HEK293T (cell line): ENCODE measurements at regions not wholly inside any gene's neighbourhood (a gene's known extent, or its start where the extent isn't known, plus 50 kb on each side); places are given as distances from the start of the nearest gene placed in this dataset.

Experiments used
- CTCF ChIA-PET: fragments of 350-600 bp; formaldehyde crosslinking; extraction: SDS; loops from one replicate; lab custom pipeline; 2021; ENCODE audit warnings: antibody characterized with exemption, inconsistent platforms; lab: Yijun Ruan, JAX
- POLR2A ChIA-PET: fragments of 350-600 bp; formaldehyde crosslinking; extraction: SDS; loops from one replicate; lab custom pipeline; 2020; ENCODE audit warnings: antibody characterized with exemption, inconsistent platforms; lab: Yijun Ruan, JAX
- DNase-seq: peaks from one replicate; pipeline ENCODE4 v3.0.0; 2012; ENCODE audit warnings: mixed read lengths; ENCODE audit errors: extremely low spot score
- ARNT ChIP-seq: fragments of 450-650 bp; IDR thresholded peaks from 2 replicates; pipeline ENCODE4 v1.6.1; 2017; ENCODE audit warnings: mild to moderate bottlenecking
- BHLHE40 ChIP-seq: fragments of 450-650 bp; IDR thresholded peaks from 2 replicates; pipeline ENCODE4 v1.6.1; 2016; ENCODE audit warnings: mild to moderate bottlenecking, moderate library complexity, borderline replicate concordance
- CTBP1 ChIP-seq: fragments of 450-650 bp; IDR thresholded peaks from 2 replicates; pipeline ENCODE4 v1.6.1; 2016; ENCODE audit warnings: borderline replicate concordance
- ELF4 ChIP-seq: fragments of 450-650 bp; IDR thresholded peaks from 2 replicates; pipeline ENCODE4 v1.6.1; 2017; ENCODE audit warnings: antibody characterized with exemption
- FOXA1 ChIP-seq: fragments of 450-650 bp; IDR thresholded peaks from 2 replicates; pipeline ENCODE4 v1.6.1; 2016; ENCODE audit warnings: mild to moderate bottlenecking
- FOXK2 ChIP-seq: fragments of 450-650 bp; IDR thresholded peaks from 2 replicates; pipeline ENCODE4 v1.6.1; 2016; ENCODE audit warnings: mild to moderate bottlenecking
- FOXM1 ChIP-seq: fragments of 450-650 bp; IDR thresholded peaks from 2 replicates; pipeline ENCODE4 v1.6.1; 2017; ENCODE audit warnings: mild to moderate bottlenecking, borderline replicate concordance
- HDGF ChIP-seq: fragments of 450-650 bp; IDR thresholded peaks from 2 replicates; pipeline ENCODE4 v1.6.1; 2017; ENCODE audit warnings: antibody characterized with exemption, borderline replicate concordance
- L3MBTL2 ChIP-seq: fragments of 450-650 bp; conservative IDR thresholded peaks from 2 replicates; pipeline ENCODE4 v1.6.1; 2016; ENCODE audit warnings: mild to moderate bottlenecking
- LEF1 ChIP-seq: fragments of 450-650 bp; IDR thresholded peaks from 2 replicates; pipeline ENCODE4 v1.6.1; 2017; ENCODE audit warnings: mild to moderate bottlenecking, borderline replicate concordance
- NFRKB ChIP-seq: fragments of 450-650 bp; IDR thresholded peaks from 2 replicates; pipeline ENCODE4 v1.6.1; 2016; ENCODE audit warnings: mild to moderate bottlenecking, moderate library complexity
- SP1 ChIP-seq: fragments of 450-650 bp; IDR thresholded peaks from 2 replicates; pipeline ENCODE4 v1.6.1; 2017
- SUZ12 ChIP-seq: fragments of 450-650 bp; IDR thresholded peaks from 2 replicates; pipeline ENCODE4 v1.6.1; 2016; ENCODE audit warnings: mild to moderate bottlenecking
- TARDBP ChIP-seq: fragments of 450-650 bp; IDR thresholded peaks from 2 replicates; pipeline ENCODE4 v1.6.1; 2016
- ZNF384 ChIP-seq: fragments of 450-650 bp; IDR thresholded peaks from 2 replicates; pipeline ENCODE4 v1.6.1; 2016
- TF ChIP-seq, protein P1 (sequence below): fragments of 450-650 bp; IDR thresholded peaks from 2 replicates; pipeline ENCODE4 v1.6.1; 2016

DNA sequence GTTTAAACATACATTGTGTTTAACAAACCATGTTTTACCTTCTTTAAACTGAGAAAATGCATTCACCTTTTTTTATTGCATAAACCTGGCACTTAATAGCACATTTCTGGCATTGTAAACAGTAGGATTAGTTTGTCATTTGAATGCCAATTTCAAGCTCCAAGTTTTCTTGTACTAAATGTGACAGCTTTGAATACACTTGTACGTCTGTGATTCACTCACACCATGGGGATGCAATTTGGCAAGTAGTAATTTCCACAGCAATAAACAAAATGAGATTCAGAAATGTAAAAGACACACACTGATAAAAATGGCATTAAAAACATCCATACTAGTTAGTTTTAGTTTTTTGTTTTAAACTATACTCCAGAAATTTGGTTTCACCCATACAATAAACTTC is 598.9 kb downstream of the SI start:
- POLR2A ChIA-PET = no interaction called here

DNA sequence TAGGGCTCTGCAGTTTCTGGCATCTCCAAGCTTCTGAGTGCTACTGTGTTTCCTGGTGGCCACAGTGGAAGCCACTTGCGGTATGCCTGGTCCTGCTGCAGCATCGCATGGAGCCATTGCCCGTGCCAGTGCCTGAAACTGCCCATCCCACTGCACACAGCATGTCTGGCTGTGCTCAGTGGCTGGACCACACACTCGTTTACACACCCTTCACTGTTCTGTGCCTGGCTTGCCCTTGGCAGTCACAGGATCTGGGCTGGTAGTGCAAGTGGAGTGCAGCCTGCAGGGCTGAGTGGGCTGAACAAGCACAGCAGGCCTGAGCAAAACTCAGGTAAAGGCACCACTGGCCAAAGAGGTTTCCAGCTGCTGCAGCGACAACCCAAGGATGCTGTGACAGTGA is 600.0 kb downstream of the SI start:
- DNase-seq = no peak
- ChIA-PET POLR2A (no interaction called here), CTCF (no interaction called here)
- TF ChIP-seq SP1 (no peak), NFRKB (no peak), FOXK2 (no peak), LEF1 (no peak), FOXA1 (no peak), ZNF384 (no peak), BHLHE40 (no peak), TARDBP (no peak), ARNT (no peak), SUZ12 (no peak), HDGF (no peak), CTBP1 (no peak), FOXM1 (no peak), L3MBTL2 (no peak)
- TF ChIP-seq, protein P1, sequence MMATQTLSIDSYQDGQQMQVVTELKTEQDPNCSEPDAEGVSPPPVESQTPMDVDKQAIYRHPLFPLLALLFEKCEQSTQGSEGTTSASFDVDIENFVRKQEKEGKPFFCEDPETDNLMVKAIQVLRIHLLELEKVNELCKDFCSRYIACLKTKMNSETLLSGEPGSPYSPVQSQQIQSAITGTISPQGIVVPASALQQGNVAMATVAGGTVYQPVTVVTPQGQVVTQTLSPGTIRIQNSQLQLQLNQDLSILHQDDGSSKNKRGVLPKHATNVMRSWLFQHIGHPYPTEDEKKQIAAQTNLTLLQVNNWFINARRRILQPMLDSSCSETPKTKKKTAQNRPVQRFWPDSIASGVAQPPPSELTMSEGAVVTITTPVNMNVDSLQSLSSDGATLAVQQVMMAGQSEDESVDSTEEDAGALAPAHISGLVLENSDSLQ = no peak

More for the DNA sequence above, 598.9 kb downstream of the SI start:
- no peak for DNase-seq
- TF ChIP-seq CTBP1 = no peak
- no peak for TF ChIP-seq FOXM1
- no peak for TF ChIP-seq SUZ12
- no peak for TF ChIP-seq HDGF
- TF ChIP-seq LEF1 = no peak
- no peak for TF ChIP-seq ARNT
- TF ChIP-seq BHLHE40 = no peak
- TF ChIP-seq ELF4 = no peak
- CTCF ChIA-PET = no interaction called here

DNA sequence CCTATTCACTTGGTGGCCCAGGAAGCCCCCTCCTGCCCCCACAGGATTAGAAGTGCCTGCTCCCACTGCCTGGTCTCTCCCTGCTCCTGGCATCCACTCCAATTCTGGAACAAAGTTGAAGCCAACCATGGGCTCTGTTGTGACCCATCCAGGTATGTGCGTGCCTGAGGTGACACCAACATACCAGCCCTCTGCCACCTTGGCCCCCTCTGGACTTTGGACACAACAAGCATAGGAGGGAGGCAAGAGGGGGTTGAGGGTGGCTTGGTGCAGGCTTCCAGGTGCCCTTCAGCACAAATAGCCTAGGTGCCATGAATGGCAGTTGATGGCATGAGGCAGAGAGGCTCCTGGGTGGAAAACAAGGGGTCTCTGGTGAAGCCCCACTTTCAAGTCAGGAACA is 600.9 kb downstream of the SI start:
- no peak for TF ChIP-seq BHLHE40
- no peak for TF ChIP-seq FOXM1
- TF ChIP-seq TARDBP = no peak
- no peak for TF ChIP-seq NFRKB
- TF ChIP-seq HDGF = no peak
- TF ChIP-seq, protein P1 = no peak
- no peak for TF ChIP-seq FOXK2
- no peak for TF ChIP-seq ZNF384
- TF ChIP-seq SUZ12 = no peak
- no peak for TF ChIP-seq SP1
- no peak for TF ChIP-seq LEF1
- no peak for TF ChIP-seq FOXA1
- no peak for TF ChIP-seq ARNT
- no peak for TF ChIP-seq L3MBTL2
- TF ChIP-seq ELF4 = no peak
- TF ChIP-seq CTBP1 = no peak
- ChIA-PET CTCF (no interaction called here), POLR2A (no interaction called here)
- no peak for DNase-seq

DNA sequence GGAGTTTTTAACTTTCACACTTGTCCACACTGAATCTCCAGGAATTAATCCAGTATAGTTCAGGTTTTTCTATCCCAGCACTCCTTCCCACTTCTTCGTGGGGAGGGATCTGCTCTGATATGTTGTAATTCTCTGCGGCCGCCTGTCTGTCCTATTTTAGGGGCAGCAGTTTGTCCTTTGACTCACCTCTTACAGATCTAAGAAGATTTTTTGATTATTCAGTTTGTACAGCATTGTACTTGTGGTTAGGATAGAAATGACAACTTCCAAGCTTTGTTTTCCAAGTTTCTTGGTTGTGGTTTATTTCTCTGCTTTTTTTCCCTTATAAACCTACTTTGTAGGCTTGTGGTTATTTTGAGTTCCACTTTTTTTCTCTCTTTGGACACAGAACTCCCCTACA is 601.7 kb downstream of the SI start:
- CTCF ChIA-PET = no interaction called here
- no peak for DNase-seq
- TF ChIP-seq FOXK2 (no peak), SUZ12 (no peak), ZNF384 (no peak), TARDBP (no peak), NFRKB (no peak), LEF1 (no peak), L3MBTL2 (no peak), SP1 (no peak), CTBP1 (no peak), ARNT (no peak), ELF4 (no peak), BHLHE40 (no peak), FOXA1 (no peak), FOXM1 (no peak), HDGF (no peak)
- TF ChIP-seq, protein P1 = no peak
- POLR2A ChIA-PET = no interaction called here

DNA sequence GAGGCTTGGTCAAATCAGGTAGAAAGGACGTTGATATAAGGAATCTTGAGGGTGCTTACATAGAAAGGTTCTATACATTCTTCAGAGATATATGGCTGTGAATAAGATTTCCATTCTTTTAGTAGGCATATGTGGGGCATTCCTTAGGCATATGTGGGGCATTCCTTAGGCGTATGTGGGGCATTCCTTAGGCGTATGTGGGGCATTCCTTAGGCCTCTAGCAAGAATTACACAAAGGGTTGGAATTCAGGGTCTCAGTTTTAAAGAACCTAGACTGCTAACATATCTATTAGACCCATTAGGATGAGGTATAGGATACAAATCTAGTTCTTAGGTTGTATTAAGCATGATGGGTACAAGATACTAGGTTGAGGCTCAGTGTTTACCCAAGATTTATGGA is 607.8 kb downstream of the SI start:
- TF ChIP-seq SP1 (no peak), NFRKB (no peak), FOXK2 (no peak), SUZ12 (no peak), ARNT (no peak), ZNF384 (no peak), FOXM1 (no peak), CTBP1 (no peak), BHLHE40 (no peak), L3MBTL2 (no peak)
- TF ChIP-seq, protein P1 = no peak
- no peak for DNase-seq
- CTCF ChIA-PET = no interaction called here
- POLR2A ChIA-PET = no interaction called here

DNA sequence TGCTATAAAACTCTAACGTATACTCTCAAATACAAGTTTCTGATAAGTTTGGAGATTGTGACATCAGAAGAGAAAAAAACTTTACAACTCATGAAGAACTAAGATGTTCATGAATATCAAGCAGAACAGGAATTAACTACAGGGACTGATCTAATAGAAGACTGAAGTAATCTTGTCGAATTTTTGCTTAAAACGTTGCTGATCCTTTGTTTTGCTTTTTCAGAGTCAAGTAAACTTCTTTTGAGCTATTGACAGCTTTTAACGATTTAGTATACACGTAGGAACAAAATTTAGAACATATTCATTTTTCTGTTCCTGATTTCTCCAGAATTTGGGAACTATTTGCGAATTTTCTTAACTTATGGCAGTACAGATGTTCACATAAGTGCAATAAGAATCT is 610.2 kb downstream of the SI start:
- TF ChIP-seq FOXK2 (no peak), SUZ12 (no peak), ZNF384 (no peak), L3MBTL2 (no peak), FOXA1 (no peak), SP1 (no peak), FOXM1 (no peak), LEF1 (no peak), BHLHE40 (no peak), CTBP1 (no peak), HDGF (no peak), NFRKB (no peak), TARDBP (no peak), ELF4 (no peak)
- TF ChIP-seq, protein P1 = no peak
- POLR2A ChIA-PET = no interaction called here
- CTCF ChIA-PET = no interaction called here

More for the DNA sequence above, 610.2 kb downstream of the SI start:
- DNase-seq = no peak
